Mesenchymal stem cell (in vitro differentiated cells and primary cell): ENCODE measurements at regions not wholly inside any gene's neighbourhood (a gene's known extent, or its start where the extent isn't known, plus 50 kb on each side); places are given as distances from the start of the nearest gene placed in this dataset.
"Not testable (repeated sequence)": the region's sequence is repeated elsewhere in the genome, so short reads cannot be mapped to it uniquely, and the experiment has no call there.

ENCODE experiments used
- DNase-seq: peaks from one replicate; pipeline ENCODE4 v3.0.0-alpha.2; 2013
- H2AFZ ChIP-seq: one replicate; pipeline ENCODE4 v1.6.1; 2013; ENCODE audit warnings: low read depth, mild to moderate bottlenecking, control low read depth, inconsistent platforms, low read length, moderate library complexity
- H2AK5ac ChIP-seq: 2 replicates; pipeline ENCODE4 v1.6.1; 2013; ENCODE audit warnings: low read length, moderate library complexity, mild to moderate bottlenecking, inconsistent platforms; ENCODE audit not compliant: severe bottlenecking
- H2BK120ac ChIP-seq: one replicate; pipeline ENCODE4 v1.6.1; 2013; ENCODE audit warnings: low read depth, mild to moderate bottlenecking, inconsistent platforms, low read length, moderate library complexity
- H2BK12ac ChIP-seq, 2 experiments: one replicate each; pipeline ENCODE4 v1.6.1; 2013; ENCODE audit warnings: inconsistent platforms in 2 of 2, low read length in 2 of 2, mild to moderate bottlenecking in 2 of 2, moderate library complexity in 2 of 2, control low read depth in 1 of 2
- H2BK15ac ChIP-seq: one replicate; pipeline ENCODE4 v1.6.1; 2013; ENCODE audit warnings: mild to moderate bottlenecking, low read depth, inconsistent platforms; ENCODE audit not compliant: poor library complexity, severe bottlenecking
- H2BK5ac ChIP-seq: 2 replicates; pipeline ENCODE4 v1.6.1; 2013; ENCODE audit warnings: low read depth, mild to moderate bottlenecking, low read length, control low read depth, inconsistent platforms; ENCODE audit not compliant: poor library complexity, severe bottlenecking
- H3K14ac ChIP-seq, 2 experiments: one replicate each; pipeline ENCODE4 v1.6.1; 2013; ENCODE audit warnings: inconsistent platforms in 2 of 2, low read length in 2 of 2, control low read depth in 1 of 2, mild to moderate bottlenecking in 1 of 2, moderate library complexity in 1 of 2
- H3K18ac ChIP-seq, 2 experiments: one replicate each; pipeline ENCODE4 v1.6.1; 2013; ENCODE audit warnings: inconsistent platforms in 2 of 2, low read length in 2 of 2, control low read depth in 1 of 2, low read depth in 1 of 2, mild to moderate bottlenecking in 1 of 2
- H3K23ac ChIP-seq, 2 experiments: one replicate each; pipeline ENCODE4 v1.6.1; 2013; ENCODE audit warnings: inconsistent platforms in 2 of 2, low read length in 2 of 2, mild to moderate bottlenecking in 2 of 2, moderate library complexity in 2 of 2, control low read depth in 1 of 2
- H3K27ac ChIP-seq: 2 replicates; pipeline ENCODE4 v1.5.1; 2013; ENCODE audit warnings: mild to moderate bottlenecking, moderate library complexity, low read length, control low read depth, inconsistent platforms; ENCODE audit not compliant: poor library complexity, severe bottlenecking
- H3K27me3 ChIP-seq, 2 experiments: 2 replicates each; pipeline versions ENCODE4 v1.6.1 to v1.7.0; 2013; ENCODE audit warnings: low read length in 2 of 2, mild to moderate bottlenecking in 2 of 2, moderate library complexity in 2 of 2, control low read depth in 1 of 2, inconsistent platforms in 1 of 2; ENCODE audit not compliant: control insufficient read depth in 1 of 2, insufficient read depth in 1 of 2
- H3K36me3 ChIP-seq, 2 experiments: 2 replicates each; pipeline versions ENCODE4 v1.6.1 to v1.7.0; 2013; ENCODE audit warnings: low read length in 2 of 2, control low read depth in 1 of 2, inconsistent platforms in 1 of 2, low read depth in 1 of 2, mild to moderate bottlenecking in 1 of 2; ENCODE audit not compliant: insufficient read depth in 2 of 2, control insufficient read depth in 1 of 2
- H3K4ac ChIP-seq, 2 experiments: one replicate each; pipeline ENCODE4 v1.6.1; 2013; ENCODE audit warnings: inconsistent platforms in 2 of 2, low read length in 2 of 2, mild to moderate bottlenecking in 2 of 2, moderate library complexity in 2 of 2, control low read depth in 1 of 2, low read depth in 1 of 2
- H3K4me1 ChIP-seq: 2 replicates; pipeline ENCODE4 v1.6.1; 2013; ENCODE audit warnings: low read depth, low read length, control low read depth; ENCODE audit not compliant: control insufficient read depth, insufficient read depth
- H3K4me2 ChIP-seq: 2 replicates; pipeline ENCODE4 v1.6.1; 2013; ENCODE audit warnings: low read length, mild to moderate bottlenecking, inconsistent platforms; ENCODE audit not compliant: poor library complexity, severe bottlenecking
- H3K4me3 ChIP-seq, 2 experiments: 2 replicates each; pipeline versions ENCODE4 v1.5.1 to v1.7.0; 2013; ENCODE audit warnings: low read length in 2 of 2, mild to moderate bottlenecking in 2 of 2, control low read depth in 1 of 2, low read depth in 1 of 2; ENCODE audit not compliant: insufficient read depth in 1 of 2
- H3K79me1 ChIP-seq: replicated peaks from 2 replicates; pipeline ENCODE4 v1.6.1; 2013; ENCODE audit warnings: mild to moderate bottlenecking, control low read depth, low read length, inconsistent platforms; ENCODE audit not compliant: poor library complexity, severe bottlenecking
- H3K9ac ChIP-seq: 2 replicates; pipeline ENCODE4 v1.7.0; 2013; ENCODE audit warnings: mild to moderate bottlenecking, low read length, moderate library complexity
- H3K9me3 ChIP-seq: 2 replicates; pipeline ENCODE4 v1.7.0; 2013; ENCODE audit warnings: mild to moderate bottlenecking, low read length; ENCODE audit not compliant: control insufficient read depth
- H4K8ac ChIP-seq: one replicate; pipeline ENCODE4 v1.6.1; 2013; ENCODE audit warnings: inconsistent platforms, mild to moderate bottlenecking, low read length, moderate library complexity
- H4K91ac ChIP-seq: one replicate; pipeline ENCODE4 v1.6.1; 2013; ENCODE audit warnings: mild to moderate bottlenecking, low read length, inconsistent platforms
- WGBS: methylation state at CpG from one replicate; pipeline ENCODE4 v1.1.7; 2013; ENCODE audit warnings: mixed read lengths; 5-methylcytosine and 5-hydroxymethylcytosine counted together

DNA sequence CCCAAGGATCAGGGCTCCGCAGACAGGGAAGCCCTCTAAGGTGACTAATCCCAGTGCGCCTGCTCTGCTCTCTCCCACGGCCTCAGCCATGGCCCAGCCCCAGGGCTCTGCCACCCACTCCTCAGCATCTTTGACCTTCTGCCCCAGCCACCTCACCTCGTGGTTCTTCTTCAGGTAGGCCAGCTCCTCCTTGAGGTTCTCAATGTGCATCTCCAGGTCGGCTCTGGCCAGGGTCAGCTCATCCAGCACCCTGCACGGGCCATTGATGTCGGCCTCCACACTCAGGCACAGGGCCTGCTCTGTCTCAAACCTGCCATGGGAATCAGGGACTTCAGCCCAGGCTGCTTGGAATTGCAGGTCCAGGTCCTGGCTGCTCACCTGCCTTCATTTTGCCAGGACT is 128.4 kb downstream of the TNFRSF13B start:
- H4K8ac ChIP-seq, H3K9me3 ChIP-seq, H2AK5ac ChIP-seq, H3K23ac ChIP-seq, H2BK15ac ChIP-seq, H3K27me3 ChIP-seq, H3K18ac ChIP-seq, H3K36me3 ChIP-seq, H2BK120ac ChIP-seq, H2AFZ ChIP-seq, H3K27ac ChIP-seq, H4K91ac ChIP-seq, H3K4me1 ChIP-seq, DNase-seq, H2BK12ac ChIP-seq, H3K9ac ChIP-seq, H3K14ac ChIP-seq, H3K4me3 ChIP-seq, H3K4ac ChIP-seq, H3K4me2 ChIP-seq, H2BK5ac ChIP-seq, H3K79me1 ChIP-seq: not testable (repeated sequence)
- WGBS, result no CpG with 5 or more reads among the region's 7 CpGs

DNA sequence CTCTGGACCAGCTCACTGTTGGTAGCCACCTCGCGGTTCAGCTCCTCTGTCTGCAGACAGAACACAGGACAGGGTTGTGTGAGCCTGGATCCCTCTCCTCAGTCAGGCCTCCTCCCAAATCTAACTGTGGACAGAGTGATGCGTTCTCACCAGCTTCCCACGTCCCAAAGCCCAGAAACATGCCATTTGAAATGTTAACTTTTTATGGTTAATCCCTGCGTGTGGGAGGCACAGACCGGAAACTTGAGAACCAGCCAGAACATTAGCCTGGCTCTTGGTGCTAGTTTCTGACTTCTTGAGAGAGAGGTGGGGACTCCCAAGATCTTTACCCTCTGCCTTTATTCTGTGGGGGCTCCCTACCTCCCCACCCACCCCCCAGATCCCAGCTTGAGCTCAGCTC is 129.6 kb downstream of the TNFRSF13B start:
- not testable (repeated sequence) for H2AFZ ChIP-seq, H3K9ac ChIP-seq, H3K79me1 ChIP-seq, H3K36me3 ChIP-seq, H3K4ac ChIP-seq, H2BK5ac ChIP-seq, H2BK120ac ChIP-seq, H3K23ac ChIP-seq, DNase-seq, H3K18ac ChIP-seq, H3K4me2 ChIP-seq, H3K4me3 ChIP-seq, H4K91ac ChIP-seq, H3K14ac ChIP-seq, H3K27me3 ChIP-seq, H3K4me1 ChIP-seq, H2AK5ac ChIP-seq, H3K9me3 ChIP-seq, H2BK15ac ChIP-seq, H2BK12ac ChIP-seq, H4K8ac ChIP-seq, H3K27ac ChIP-seq
- WGBS, result no CpG with 5 or more reads among the region's 6 CpGs

DNA sequence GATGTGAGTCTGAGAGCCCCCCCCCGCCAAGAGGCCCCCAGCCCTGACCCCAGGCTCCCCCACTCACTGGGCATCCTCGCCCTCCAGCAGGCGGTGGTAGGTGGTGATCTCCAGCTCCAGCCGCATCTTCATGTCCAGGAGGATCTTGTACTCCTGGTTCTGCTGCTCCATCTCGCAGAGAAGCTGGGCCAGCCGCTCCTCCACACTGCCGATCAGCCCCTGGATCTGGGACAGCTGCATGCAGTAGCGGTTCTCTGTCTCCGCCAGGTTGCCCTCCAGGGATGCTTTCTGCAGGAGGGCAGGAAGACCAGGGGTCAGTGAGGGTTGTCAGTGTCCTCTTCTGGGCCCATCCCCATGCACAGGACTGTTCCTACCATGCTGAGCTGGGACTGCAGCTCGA is 130.0 kb downstream of the TNFRSF13B start:
- H2BK15ac ChIP-seq, H4K8ac ChIP-seq, H2BK12ac ChIP-seq, H3K9ac ChIP-seq, H3K14ac ChIP-seq, H3K27me3 ChIP-seq, H3K4me3 ChIP-seq, H4K91ac ChIP-seq, H3K4ac ChIP-seq, H3K4me2 ChIP-seq, H2BK5ac ChIP-seq, H3K4me1 ChIP-seq, H3K23ac ChIP-seq, H3K79me1 ChIP-seq, H2BK120ac ChIP-seq, H3K18ac ChIP-seq, H3K27ac ChIP-seq, H2AFZ ChIP-seq, DNase-seq, H3K9me3 ChIP-seq, H2AK5ac ChIP-seq, H3K36me3 ChIP-seq: not testable (repeated sequence)
- WGBS, result no CpG with 5 or more reads among the region's 10 CpGs

DNA sequence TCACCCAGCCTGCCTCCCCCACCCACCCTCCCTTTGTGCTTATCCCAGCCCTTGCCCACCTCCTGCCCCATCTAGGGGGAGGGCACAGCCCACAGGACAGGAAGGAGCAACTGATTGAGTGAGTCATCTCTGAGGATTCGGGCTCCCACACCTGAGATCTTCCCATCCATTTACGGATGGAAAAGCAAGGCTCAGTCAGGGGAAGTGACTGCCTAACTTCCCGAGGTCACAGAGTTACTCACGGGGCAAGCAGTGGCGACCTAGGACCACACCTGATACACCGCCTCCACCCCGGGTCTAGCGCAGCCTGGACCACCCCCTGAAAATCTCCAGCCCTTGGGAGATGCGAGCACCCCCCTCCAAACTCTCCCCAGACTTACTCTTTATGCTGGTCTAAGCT is 131.7 kb downstream of the TNFRSF13B start:
- H3K4me2 ChIP-seq, H3K4me3 ChIP-seq, H3K79me1 ChIP-seq, H3K9me3 ChIP-seq, H2AK5ac ChIP-seq, DNase-seq, H4K8ac ChIP-seq, H3K4ac ChIP-seq, H3K18ac ChIP-seq, H3K23ac ChIP-seq, H4K91ac ChIP-seq, H3K4me1 ChIP-seq, H3K27me3 ChIP-seq, H2BK12ac ChIP-seq, H2AFZ ChIP-seq, H2BK15ac ChIP-seq, H3K27ac ChIP-seq, H3K14ac ChIP-seq, H3K9ac ChIP-seq, H3K36me3 ChIP-seq, H2BK120ac ChIP-seq, H2BK5ac ChIP-seq: not testable (repeated sequence)
- no CpG with 5 or more reads among the region's 9 CpGs for WGBS
